Mucosa of descending colon (tissue), 3 donors: ENCODE measurements at regions not wholly inside any gene's neighbourhood (a gene's known extent, or its start where the extent isn't known, plus 50 kb on each side); places are given as distances from the start of the nearest gene placed in this dataset.

Experiments
- ATAC-seq: fragments of 200-7000 bp; cut with Tn5 transposase; one replicate; pipeline ENCODE4 v1.9.1; 2020; ENCODE audit warnings: mild to moderate bottlenecking, moderate library complexity
- DNase-seq, 3 donors: peaks; one replicate each; pipeline ENCODE4 v3.0.0-alpha.2; 2020
- H3K36me3 ChIP-seq: fragments of 200-600 bp; one replicate; pipeline ENCODE4 v1.8.0; 2021; ENCODE audit warnings: low read depth, mild to moderate bottlenecking
- H3K4me1 ChIP-seq: fragments of 200-600 bp; one replicate; pipeline ENCODE4 v1.8.0; 2021; ENCODE audit warnings: low read depth, mild to moderate bottlenecking
- H3K4me3 ChIP-seq: fragments of 200-600 bp; one replicate; pipeline ENCODE4 v1.8.0; 2021; ENCODE audit warnings: mild to moderate bottlenecking
- H3K9me3 ChIP-seq: fragments of 200-600 bp; one replicate; pipeline ENCODE4 v1.8.0; 2021; ENCODE audit warnings: mild to moderate bottlenecking
- intact Hi-C, 2 donors: fragments of 100-400 bp; cut with DNase I in 1 of 2; cut with micrococcal nuclease in 1 of 2; formaldehyde crosslinking; loops; one replicate each; pipeline versions ENCODE4 v1.11.0 to v1.11.1; 2022; cut with DNase I, micrococcal nuclease
- TF ChIP-seq, protein P1 (sequence below): fragments of 200-600 bp; IDR thresholded peaks from one replicate; pipeline ENCODE4 v1.8.0; 2022; ENCODE audit warnings: antibody characterized with exemption, mild to moderate bottlenecking
- donor health status: DM: no; HTN: no; CAD: no; lungs with moderate emphysema.
- donor health status: DM: no; HTN: no; CAD: no.
- donor health status: DM: no; HTN: yes; CAD: no.

- H3K4me1 ChIP-seq = no peaks in the 10 kb centered on the region
- no peak for DNase-seq
- no peaks in the 10 kb centered on the region for H3K36me3 ChIP-seq
- peaks cover 5% of the 10 kb centered on the region for H3K9me3 ChIP-seq
- intact Hi-C loops = no loop called here
- no peak for ATAC-seq
- TF ChIP-seq, protein P1, sequence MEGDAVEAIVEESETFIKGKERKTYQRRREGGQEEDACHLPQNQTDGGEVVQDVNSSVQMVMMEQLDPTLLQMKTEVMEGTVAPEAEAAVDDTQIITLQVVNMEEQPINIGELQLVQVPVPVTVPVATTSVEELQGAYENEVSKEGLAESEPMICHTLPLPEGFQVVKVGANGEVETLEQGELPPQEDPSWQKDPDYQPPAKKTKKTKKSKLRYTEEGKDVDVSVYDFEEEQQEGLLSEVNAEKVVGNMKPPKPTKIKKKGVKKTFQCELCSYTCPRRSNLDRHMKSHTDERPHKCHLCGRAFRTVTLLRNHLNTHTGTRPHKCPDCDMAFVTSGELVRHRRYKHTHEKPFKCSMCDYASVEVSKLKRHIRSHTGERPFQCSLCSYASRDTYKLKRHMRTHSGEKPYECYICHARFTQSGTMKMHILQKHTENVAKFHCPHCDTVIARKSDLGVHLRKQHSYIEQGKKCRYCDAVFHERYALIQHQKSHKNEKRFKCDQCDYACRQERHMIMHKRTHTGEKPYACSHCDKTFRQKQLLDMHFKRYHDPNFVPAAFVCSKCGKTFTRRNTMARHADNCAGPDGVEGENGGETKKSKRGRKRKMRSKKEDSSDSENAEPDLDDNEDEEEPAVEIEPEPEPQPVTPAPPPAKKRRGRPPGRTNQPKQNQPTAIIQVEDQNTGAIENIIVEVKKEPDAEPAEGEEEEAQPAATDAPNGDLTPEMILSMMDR = no peak
- no peak overlapping the region for H3K4me3 ChIP-seq
Observed at GRCh38 chr2:210888035-210888434, 331.6 kb downstream of the CPS1 start.

DNA sequence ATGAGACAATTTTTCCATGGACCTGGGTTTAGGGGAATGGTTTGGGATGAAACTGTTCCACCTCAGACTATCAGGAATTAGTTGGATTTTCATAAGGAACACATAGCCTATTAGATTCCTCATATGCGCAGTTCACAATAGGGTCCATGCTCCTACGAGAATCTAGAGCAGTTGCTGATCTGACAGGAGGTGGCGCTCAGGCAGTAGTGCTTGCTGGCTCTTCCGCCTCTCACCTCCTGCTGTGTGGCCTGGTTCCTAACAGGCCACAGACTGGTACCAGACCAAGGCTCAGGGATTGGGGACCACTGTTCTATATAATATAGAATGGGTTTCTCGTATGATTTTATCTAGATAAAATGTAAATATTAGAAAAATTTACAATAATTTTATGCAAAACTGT, 338.7 kb downstream of the CPS1 start:
- DNase-seq = no peak
- H3K4me3 ChIP-seq = no peak overlapping the region
- H3K36me3 ChIP-seq = no peaks in the 10 kb centered on the region
- H3K4me1 ChIP-seq = no peaks in the 10 kb centered on the region
- ATAC-seq = no peak
- intact Hi-C loops = no loop called here
- peaks cover 2% of the 10 kb centered on the region for H3K9me3 ChIP-seq
- TF ChIP-seq, protein P1 = no peak

DNA sequence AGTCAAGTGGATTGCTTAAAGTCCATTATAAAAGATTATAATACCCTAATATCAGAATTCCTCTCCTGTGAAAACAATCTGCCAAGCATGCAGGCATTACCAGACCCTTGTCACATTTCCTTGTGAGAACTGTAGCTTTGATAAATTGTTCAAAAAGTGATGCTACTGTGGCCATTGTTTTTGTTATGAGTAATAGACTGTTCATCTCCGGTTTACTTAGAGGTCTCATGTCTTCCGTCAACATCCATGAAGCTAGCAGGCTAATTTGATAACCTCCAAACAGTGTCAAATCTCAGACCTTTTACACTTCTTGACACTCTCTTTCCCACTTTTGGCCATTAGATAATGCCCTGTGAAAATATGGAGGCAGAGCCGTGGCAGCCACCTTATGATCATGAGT, 342.7 kb downstream of the CPS1 start:
- intact Hi-C loops = no loop called here
- Histone ChIP-seq H3K4me1 (no peaks in the 10 kb centered on the region), H3K36me3 (no peaks in the 10 kb centered on the region), H3K9me3 (no peaks in the 10 kb centered on the region), H3K4me3 (no peak overlapping the region)
- DNase-seq (no peak), ATAC-seq (no peak)
- TF ChIP-seq, protein P1 = no peak

- no peak for ATAC-seq
- Histone ChIP-seq H3K4me3 (no peak overlapping the region), H3K4me1 (no peaks in the 10 kb centered on the region), H3K36me3 (no peaks in the 10 kb centered on the region), H3K9me3 (no peaks in the 10 kb centered on the region)
- intact Hi-C loops = no loop called here
- TF ChIP-seq, protein P1 = no peak
- no peak for DNase-seq
Observed at GRCh38 chr2:210901326-210901725, 344.9 kb downstream of the CPS1 start.

GRCh38 chr2:210912779-210913178, 356.4 kb downstream of the CPS1 start:
- Histone ChIP-seq H3K4me1 (no peaks in the 10 kb centered on the region), H3K4me3 (no peak overlapping the region)
- no peak for DNase-seq

More at GRCh38 chr2:210912779-210913178, 356.4 kb downstream of the CPS1 start:
- TF ChIP-seq, protein P1 = no peak
- H3K36me3 ChIP-seq = no peaks in the 10 kb centered on the region
- intact Hi-C loops = no loop called here
- H3K9me3 ChIP-seq = peaks cover 3% of the 10 kb centered on the region
- no peak for ATAC-seq
